Left renal pelvis (tissue), 4 donors: ENCODE measurements at regions not wholly inside any gene's neighbourhood (a gene's known extent, or its start where the extent isn't known, plus 50 kb on each side); places are given as distances from the start of the nearest gene placed in this dataset.

Experiments
- DNase-seq, 4 donors: peaks; one replicate each; pipeline ENCODE4 v3.0.0-alpha.2; 2013; ENCODE audit warnings: low read depth in 4 of 4, low spot score in 3 of 4

DNA sequence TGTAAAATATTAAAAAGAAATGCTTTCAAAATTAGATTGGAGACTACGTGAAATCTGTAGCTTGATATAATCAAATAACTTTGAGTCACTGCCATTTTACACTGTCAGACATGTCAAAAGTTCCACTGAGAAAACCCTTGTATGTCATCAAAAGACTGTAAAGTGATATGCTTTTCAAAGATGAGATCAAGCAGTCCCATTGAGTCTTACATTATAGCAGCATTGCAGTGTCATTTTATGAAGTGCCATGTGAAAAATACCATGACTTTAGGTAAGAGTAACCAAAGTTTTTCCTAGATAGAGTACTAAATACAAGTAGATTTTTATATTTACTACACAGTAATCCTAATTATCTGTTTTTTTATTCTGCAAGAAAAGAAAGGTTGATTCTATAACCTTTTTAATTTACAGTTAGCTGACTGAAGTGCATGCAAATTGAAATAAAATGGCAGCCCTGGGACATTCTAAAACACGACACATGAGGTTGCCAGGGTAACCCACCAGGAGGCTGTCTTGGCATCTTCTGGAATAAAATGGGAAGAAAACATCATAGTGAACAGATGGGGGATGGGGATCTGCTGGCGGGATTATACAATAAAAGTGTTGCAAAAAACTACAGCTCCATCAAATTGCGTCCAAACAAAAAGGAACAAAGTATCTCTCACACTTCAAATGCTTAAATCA lies 91.3 kb upstream of the TMEM106B start:
- no peak for DNase-seq

DNA sequence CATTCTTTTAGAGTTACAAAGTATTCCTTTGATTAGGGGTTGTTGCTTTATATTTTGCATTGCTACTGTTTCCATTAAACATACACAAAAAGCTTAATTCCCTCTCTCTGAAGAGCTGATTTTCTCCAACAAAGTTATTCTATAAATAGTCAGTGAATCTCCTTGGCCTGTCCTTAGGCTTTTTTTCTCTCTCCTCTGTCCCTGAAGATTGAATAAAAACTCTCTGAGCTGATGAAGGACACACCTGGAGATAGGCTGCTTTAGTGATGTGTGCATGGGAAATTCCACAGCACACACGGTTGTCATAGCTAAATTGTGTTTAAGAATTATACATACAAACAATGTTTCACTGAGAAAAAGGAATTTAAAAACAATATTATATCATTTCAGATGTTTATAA lies 90.5 kb upstream of the TMEM106B start:
- DNase-seq: no peak

DNA sequence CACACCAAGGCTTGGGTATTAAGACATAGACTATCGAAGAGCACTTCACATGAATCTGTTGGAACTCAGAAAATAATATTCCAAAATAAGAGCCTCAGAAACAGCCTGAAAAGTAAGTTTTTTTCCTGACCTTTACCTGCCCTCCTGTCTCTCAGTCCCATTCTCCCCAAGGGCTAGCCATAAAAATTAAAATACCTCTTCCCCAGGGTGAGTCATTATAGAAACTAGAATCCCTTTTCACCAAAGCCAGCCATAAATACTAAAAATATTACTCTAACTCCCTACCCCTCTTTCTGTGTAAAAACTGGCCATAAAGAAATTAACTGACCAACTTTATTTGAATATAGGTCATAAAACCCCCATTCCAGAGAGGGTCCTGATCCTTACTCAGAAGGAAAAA lies 87.9 kb upstream of the TMEM106B start:
- no peak for DNase-seq

DNA sequence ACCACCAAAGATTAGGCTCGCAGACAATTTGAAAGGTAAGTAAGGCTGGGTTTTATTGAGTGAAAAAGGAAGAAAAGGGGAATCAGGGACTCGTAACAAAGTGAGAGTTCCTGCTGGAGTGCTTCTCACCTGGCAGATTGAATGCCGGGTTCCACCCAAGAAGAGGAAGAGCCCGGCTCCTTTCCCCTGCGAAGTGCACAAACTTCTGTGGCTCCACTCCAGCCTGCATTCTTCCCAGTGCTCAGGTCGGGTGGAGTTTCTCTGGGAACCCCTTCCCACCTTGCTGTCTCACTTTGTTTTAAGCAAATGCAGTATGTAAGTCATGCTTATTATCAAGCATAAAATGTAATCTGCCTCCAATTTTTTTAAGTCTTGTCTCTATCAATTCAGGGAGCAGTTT lies 87.1 kb upstream of the TMEM106B start:
- DNase-seq: no peak

DNA sequence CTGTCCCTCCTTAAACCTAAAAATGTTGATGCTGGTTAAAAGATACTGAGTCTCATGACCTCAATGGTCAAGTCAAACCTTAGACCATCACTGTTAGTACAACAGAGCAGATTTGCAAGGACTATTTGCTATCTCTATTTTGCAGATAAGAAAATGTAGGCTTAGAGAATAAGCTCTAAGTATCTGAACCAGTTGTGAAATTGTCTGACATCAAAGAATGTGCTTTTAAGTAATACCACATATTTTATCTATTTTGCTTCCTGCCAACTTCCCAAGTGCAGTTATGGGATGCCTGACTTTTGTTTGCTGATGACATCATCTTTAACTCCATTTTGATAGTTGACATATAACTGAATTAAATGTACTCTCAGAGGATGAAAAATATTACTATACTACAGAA lies 83.6 kb upstream of the TMEM106B start:
- no peak for DNase-seq

DNA sequence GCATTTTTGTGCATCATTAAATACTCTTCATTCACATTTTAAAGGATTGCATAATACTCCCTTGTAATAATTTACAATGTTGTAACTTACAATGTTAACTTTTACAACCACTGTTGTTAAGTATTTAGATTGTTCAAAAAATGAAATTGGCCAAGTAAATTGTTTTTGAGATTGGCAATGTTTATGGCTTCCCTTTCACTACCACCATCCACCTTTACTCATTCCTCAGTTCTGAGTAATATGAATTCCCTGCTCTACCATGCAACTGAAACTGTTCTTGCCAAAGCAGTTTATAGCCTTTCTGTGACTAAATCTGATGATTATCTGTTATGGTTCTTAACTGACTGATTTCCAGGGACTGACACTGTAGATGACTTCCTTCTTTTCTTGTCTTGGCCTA lies 80.5 kb upstream of the TMEM106B start:
- no peak for DNase-seq

DNA sequence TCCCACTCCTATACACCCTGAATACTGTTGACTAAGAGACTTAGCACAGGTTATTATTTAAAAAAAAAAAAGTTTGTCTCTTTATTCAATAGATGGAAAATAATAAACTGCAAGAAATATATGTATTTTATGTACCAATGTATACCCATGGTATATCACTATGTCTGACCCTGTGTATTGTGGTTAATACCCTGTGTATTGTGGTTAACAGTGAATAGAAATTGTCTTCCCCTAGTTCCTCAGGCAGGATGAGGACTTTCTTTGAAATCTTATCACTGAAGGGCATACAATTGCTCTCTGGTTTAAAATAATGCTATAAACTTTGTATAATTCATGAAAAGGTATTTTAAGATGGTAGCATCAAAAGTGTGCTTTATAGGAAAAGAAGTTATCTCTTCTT lies 80.0 kb upstream of the TMEM106B start:
- no peak for DNase-seq

DNA sequence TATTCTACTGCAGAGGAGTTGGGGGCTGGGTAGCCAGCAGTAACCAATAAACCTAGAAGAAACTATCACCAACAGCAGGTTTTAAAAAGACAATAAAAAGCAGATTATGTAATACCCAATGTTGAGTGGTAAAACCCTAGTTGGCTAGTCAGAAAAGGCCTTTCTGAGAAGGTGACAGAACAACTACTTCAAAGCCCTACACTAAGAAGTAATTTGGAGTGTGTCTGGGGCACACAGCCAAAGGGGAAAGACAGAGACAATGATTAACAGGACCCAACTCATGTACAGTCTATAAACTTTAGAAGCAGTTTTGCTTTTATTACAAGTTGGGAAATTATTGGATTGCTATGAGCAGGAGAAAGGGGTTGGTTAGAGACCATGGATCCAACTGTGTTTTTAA lies 77.2 kb upstream of the TMEM106B start:
- no peak for DNase-seq

DNA sequence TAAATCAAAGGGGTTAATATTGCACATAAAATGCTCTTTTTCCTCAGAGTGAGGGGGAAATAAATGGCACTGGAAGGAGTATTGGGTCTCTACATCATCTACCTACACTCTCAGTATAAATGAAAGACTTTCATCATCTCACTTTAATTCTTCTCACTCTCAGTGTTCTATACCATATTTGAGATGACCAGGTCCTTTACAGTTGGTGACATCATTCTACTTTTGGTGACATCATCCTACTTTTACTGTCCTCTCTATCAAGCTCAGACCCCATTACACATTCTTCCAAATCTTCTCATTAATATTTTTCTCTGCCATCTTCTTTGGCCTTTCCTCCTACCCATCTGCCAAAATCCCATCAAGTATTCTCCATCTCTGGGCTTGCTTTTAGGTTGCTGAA lies 74.6 kb upstream of the TMEM106B start:
- no peak for DNase-seq

DNA sequence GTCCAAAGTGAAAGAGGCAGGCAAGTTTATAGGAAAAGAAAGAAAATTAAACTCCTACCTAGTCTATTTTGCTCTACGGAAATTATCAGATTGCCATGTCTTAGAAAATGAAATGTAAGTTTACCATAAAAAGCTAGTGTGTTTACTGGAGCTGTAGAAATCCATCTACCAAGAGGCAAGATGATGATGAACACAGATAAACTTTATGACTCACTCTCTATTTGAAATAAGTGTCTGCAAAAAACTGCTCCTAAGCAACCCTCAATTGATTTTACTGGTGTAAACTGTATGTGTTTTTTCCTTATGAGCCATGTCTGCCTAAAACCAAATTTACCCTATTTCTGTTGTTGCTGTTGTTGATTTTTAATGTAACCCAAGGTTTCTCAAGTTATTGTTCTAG lies 73.8 kb upstream of the TMEM106B start:
- DNase-seq: no peak

DNA sequence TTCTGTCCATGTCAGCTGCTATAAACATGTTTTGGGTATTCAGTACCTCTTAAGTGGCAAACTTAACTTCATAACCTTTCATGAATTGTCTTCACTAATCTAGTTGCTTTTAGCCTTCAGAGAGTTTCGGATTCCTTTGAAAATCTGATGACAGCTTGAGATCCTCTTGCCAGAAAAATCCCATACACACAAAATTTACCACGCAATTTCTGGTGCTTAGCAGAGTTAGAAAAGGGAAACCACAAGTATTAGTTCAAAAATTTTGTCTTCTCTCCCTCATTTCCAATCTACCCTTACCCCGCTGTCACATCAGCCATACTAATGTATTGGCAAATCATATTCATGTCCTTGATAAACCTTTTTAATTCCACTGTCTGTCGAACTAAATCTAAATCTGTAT lies 72.7 kb upstream of the TMEM106B start:
- no peak for DNase-seq

DNA sequence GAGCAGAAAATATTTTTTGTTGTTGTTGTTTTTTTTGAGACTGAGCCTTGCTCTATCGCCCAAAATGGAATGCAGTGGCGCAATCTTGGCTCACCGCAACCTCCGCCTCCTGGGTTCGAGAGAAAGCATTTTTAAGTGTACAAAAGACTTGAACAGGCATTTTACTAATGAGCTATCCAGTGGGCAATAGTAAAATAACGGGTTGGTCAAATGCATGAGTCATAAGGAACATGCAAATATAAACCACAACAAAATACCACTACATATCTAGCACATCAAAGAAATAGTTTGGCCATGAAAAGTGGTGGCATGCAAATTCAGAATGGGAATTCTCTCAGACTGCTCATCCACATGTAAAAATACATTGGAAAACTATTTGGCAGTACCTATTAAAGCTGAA lies 71.7 kb upstream of the TMEM106B start:
- DNase-seq: no peak

DNA sequence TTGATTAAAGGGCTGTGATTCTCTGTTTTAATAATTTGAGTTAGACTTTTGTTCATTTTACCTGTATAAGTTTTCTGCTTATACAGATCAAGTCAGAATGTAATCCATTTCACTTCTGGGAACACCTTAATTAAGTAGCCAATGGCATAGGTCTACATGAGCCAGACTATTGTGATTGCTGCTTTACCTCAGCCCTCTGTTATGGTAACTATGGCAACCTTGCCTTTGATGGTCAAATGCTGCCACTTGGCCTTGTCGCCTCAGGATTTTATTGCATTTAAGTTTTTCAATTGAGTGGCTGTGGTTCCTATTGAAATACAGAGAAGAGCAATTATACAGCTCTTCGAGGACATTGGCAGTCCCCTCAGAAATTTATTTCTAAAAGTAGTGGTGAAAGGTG lies 64.3 kb upstream of the TMEM106B start:
- no peak for DNase-seq

DNA sequence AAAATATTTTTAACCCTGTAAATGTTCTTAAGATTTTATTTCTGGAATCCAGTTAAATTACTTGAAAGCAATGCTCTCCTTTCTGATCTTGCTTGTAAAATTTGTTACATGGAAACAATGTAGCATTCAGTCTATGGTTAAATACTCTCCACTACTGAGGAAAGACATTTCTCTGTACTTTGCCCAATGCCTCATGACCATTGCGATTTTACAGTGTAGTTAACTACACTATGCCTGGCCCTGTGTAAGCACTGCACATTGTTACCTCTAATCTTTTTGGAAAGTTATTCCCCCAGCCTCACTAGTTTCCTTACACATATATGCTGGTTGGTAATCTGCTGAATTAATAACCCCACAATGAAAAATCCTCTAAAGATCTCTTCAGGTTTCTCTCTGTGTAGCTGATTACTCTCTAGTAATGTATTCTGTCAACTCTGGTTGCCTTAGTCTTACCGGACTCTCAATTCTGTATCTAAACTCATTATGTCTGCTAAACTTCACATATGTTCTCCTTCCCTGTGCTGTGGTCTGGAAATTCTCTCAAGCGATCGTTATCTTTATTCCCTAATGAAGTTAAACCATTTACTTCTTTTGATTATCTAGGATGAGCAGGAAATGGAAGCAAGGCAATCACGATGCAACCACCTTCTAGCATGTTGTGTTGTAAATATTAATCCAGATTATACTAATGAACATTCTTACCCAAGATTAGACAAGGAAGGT lies 58.7 kb upstream of the TMEM106B start:
- DNase-seq: no peak

DNA sequence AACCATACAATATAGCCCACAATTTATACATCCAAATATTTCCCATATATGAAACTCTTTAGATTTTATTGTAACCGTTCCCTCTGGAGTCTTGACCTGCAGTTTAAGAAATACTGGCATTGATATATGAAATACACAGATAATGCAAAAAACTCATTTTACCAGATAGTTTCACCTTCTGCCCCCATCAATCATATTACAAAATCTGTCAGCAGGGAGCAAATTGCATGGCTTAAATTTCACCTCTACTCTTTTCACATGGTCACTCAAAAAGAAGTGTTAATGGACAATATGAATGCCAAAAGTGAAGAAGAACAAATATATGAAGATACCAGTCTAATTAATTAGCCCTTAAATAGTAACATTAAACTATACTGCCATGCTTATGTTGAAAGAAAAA lies 57.0 kb upstream of the TMEM106B start:
- no peak for DNase-seq

DNA sequence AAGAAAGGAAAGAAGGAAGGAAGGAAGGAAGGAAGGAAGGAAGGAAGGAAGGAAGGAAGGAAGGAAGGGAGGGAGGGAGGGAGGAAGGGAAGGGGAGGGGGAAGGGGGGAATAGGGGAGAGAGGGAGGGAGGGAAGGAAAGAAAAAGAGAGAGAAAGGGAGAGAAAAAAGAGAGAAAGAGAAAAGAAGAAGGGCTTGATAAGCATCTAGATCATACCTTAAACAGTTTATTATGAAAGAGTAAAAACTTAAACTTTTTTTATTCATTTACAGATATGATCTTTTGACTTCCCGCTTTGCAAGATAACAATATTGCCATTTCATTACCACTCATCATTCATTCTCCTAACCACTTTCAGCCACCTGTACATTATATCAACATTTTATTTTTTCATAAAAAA lies 53.6 kb upstream of the TMEM106B start:
- DNase-seq: no peak

DNA sequence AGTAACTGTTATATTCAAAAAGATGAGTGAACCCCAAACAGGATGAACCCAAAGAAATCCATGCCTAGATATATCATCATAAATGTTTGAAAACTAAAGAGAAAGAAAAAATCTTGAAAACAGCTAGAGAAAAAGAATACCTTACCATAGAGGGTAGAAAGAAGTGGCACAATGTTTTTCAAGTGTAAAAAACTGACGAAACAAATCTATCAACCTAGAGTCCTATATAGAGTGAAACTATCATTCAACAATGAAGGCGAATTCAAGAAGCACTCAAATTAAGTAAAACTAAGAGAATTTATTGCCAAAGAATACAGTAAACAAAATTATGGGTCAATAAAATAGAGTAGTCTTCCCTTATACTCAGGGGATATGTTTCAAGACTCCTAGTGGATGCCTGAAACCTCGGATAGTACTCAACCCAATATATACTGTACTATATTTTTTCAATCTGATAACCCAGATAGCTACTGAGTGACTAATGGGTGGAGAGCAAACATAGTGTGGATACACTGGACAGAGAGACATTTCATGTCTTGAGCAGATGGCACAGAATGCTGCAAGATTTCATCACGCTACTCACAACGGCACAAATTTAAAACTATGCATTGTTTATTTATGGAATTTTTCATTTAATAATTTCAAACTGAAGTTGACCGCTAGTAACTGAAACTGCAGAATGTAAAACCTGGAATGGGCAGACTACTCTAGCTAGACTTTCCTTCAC lies 52.6 kb upstream of the TMEM106B start:
- no peak for DNase-seq

DNA sequence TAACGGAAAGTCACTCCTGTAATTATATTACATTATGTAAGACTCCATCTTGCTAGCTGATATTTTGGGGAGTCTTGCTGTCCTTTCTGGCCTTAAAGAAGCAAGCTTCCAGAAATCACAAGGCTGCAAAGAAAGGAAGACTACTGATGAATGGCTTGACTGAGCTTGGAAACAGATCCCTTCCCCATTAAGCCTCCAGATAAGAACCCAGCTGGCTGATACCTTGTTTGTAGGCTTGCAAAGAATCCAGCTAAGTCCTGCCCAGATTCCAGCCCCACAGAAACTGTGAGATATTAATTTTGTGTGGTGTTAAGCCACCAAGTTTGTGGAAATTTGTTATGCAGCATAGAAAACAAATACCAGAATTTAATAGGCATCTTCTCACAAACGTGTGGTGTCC lies 49.9 kb upstream of the TMEM106B start:
- DNase-seq: no peak
